NCI-H526 (cell line): ENCODE measurements at regions not wholly inside any gene's neighbourhood (a gene's known extent, or its start where the extent isn't known, plus 50 kb on each side); places are given as distances from the start of the nearest gene placed in this dataset.

Experiments used
- DNase-seq, 2 experiments: peaks; one replicate each; lab custom pipeline; 2025; lab: John Stamatoyannopoulos, UW

- DNase-seq: no peak
Measured at GRCh38 chr16:72271699-72272240, 99.8 kb upstream of the PMFBP1 start.

GRCh38 chr16:72270531-72270930 is 98.6 kb upstream of the PMFBP1 start:
- no peak for DNase-seq

GRCh38 chr16:72266836-72267235 is 94.9 kb upstream of the PMFBP1 start:
- DNase-seq: peak in 1 of 2 experiments; percentile 2

GRCh38 chr16:72264771-72265170 is 92.8 kb upstream of the PMFBP1 start:
- DNase-seq: no peak

- no peak for DNase-seq
Measured at GRCh38 chr16:72262711-72263110, 90.8 kb upstream of the PMFBP1 start.

- DNase-seq: no peak
Measured at GRCh38 chr16:72261127-72261526, 89.2 kb upstream of the PMFBP1 start.

- DNase-seq: no peak
Measured at GRCh38 chr16:72256398-72257066, 84.6 kb upstream of the PMFBP1 start.

- DNase-seq: no peak
Measured at GRCh38 chr16:72255786-72256185, 83.8 kb upstream of the PMFBP1 start.

GRCh38 chr16:72247821-72248253 is 75.9 kb upstream of the PMFBP1 start:
- DNase-seq: no peak

GRCh38 chr16:72246423-72246822 is 74.5 kb upstream of the PMFBP1 start:
- no peak for DNase-seq

GRCh38 chr16:72244853-72245252 is 72.9 kb upstream of the PMFBP1 start:
- no peak for DNase-seq

GRCh38 chr16:72243621-72244020 is 71.7 kb upstream of the PMFBP1 start:
- DNase-seq: no peak

GRCh38 chr16:72242757-72243156 is 70.8 kb upstream of the PMFBP1 start:
- DNase-seq: peak in 1 of 2 experiments; percentile 20

- peak; percentile 6 to 54 for DNase-seq
Measured at GRCh38 chr16:72241930-72242329, 70.0 kb upstream of the PMFBP1 start.

GRCh38 chr16:72241008-72241407 is 69.1 kb upstream of the PMFBP1 start:
- peak in 1 of 2 experiments; percentile 2 for DNase-seq

- DNase-seq: no peak
Measured at GRCh38 chr16:72240466-72240865, 68.5 kb upstream of the PMFBP1 start.

GRCh38 chr16:72236866-72237265 is 64.9 kb upstream of the PMFBP1 start:
- no peak for DNase-seq

- no peak for DNase-seq
Measured at GRCh38 chr16:72234387-72234786, 62.4 kb upstream of the PMFBP1 start.

- DNase-seq: no peak
Measured at GRCh38 chr16:72228014-72228413, 56.1 kb upstream of the PMFBP1 start.

- DNase-seq: peak in 1 of 2 experiments; percentile 1
Measured at GRCh38 chr16:72226136-72226535, 54.2 kb upstream of the PMFBP1 start.

- DNase-seq: no peak
Measured at GRCh38 chr16:72224260-72224768, 52.4 kb upstream of the PMFBP1 start.

- no peak for DNase-seq
Measured at GRCh38 chr16:72222503-72222902, 50.5 kb upstream of the PMFBP1 start.
